NCI-H1930 (cell line): ENCODE measurements at regions not wholly inside any gene's neighbourhood (a gene's known extent, or its start where the extent isn't known, plus 50 kb on each side); places are given as distances from the start of the nearest gene placed in this dataset.
"Not testable (repeated sequence)": the region's sequence is repeated elsewhere in the genome, so short reads cannot be mapped to it uniquely, and the experiment has no call there.

ENCODE experiments used
- DNase-seq, 2 experiments: peaks; one replicate each; lab custom pipeline; 2025; lab: John Stamatoyannopoulos, UW

GRCh38 chr20:22949331-22950109, 85.6 kb upstream of the SSTR4 start:
- DNase-seq = no peak

GRCh38 chr20:22951966-22952365, 83.1 kb upstream of the SSTR4 start:
- no peak for DNase-seq

GRCh38 chr20:22954661-22955060, 80.5 kb upstream of the SSTR4 start:
- DNase-seq = no peak

GRCh38 chr20:22958390-22958789, 76.7 kb upstream of the SSTR4 start:
- no peak for DNase-seq

- no peak for DNase-seq
Measured at GRCh38 chr20:22962567-22963439, 72.3 kb upstream of the SSTR4 start.

GRCh38 chr20:22963581-22963980, 71.5 kb upstream of the SSTR4 start:
- DNase-seq = no peak

GRCh38 chr20:22966787-22967464, 68.2 kb upstream of the SSTR4 start:
- no peak for DNase-seq

- DNase-seq = not testable (repeated sequence)
Measured at GRCh38 chr20:22967706-22968105, 67.4 kb upstream of the SSTR4 start.

- DNase-seq = peak in 1 of 2 experiments; percentile 29
Measured at GRCh38 chr20:22969031-22969430, 66.1 kb upstream of the SSTR4 start.

- not testable (repeated sequence) for DNase-seq
Measured at GRCh38 chr20:22971077-22971476, 64.0 kb upstream of the SSTR4 start.

- DNase-seq = no peak
Measured at GRCh38 chr20:22974354-22974753, 60.8 kb upstream of the SSTR4 start.

GRCh38 chr20:22977047-22977785, 57.9 kb upstream of the SSTR4 start:
- no peak for DNase-seq

- DNase-seq = no peak
Measured at GRCh38 chr20:22984008-22984407, 51.1 kb upstream of the SSTR4 start.

GRCh38 chr20:22984606-22985005, 50.5 kb upstream of the SSTR4 start:
- DNase-seq = no peak

GRCh38 chr20:22985239-22985778, 49.8 kb upstream of the SSTR4 start:
- no peak for DNase-seq
